Loucy (cell line): ENCODE measurements at regions not wholly inside any gene's neighbourhood (a gene's known extent, or its start where the extent isn't known, plus 50 kb on each side); places are given as distances from the start of the nearest gene placed in this dataset.

ENCODE experiments used
- EZH2phosphoT487 ChIP-seq: fragments of 200-600 bp; IDR thresholded peaks from 2 replicates; pipeline ENCODE4 v1.6.1; 2018; ENCODE audit warnings: antibody characterized with exemption, mild to moderate bottlenecking, moderate library complexity, borderline replicate concordance
- TF ChIP-seq, protein P1 (sequence below): fragments of 200-600 bp; sonication (generic); conservative IDR thresholded peaks from 2 replicates; pipeline ENCODE4 v1.5.1; 2014; ENCODE audit warnings: mild to moderate bottlenecking, antibody characterized with exemption, low read length

DNA sequence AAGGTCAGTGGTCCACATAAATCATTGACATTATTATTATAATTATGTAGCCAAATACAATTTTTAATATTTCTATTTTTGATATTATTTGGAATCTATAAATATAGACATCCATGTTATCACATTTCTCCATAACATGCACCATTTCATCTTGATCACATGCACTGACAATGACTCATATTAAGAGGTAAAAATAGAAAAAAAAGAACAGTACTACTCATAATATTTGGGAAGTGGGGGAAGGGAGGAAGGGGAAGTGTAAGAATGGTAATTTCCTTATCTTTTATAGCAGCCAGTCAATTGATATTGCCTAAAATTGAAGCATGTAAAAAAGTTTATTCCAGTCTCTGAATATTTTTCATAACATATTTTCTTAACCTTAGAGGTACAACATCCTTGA, 72.3 kb downstream of the ADM start:
- TF ChIP-seq, protein P1, sequence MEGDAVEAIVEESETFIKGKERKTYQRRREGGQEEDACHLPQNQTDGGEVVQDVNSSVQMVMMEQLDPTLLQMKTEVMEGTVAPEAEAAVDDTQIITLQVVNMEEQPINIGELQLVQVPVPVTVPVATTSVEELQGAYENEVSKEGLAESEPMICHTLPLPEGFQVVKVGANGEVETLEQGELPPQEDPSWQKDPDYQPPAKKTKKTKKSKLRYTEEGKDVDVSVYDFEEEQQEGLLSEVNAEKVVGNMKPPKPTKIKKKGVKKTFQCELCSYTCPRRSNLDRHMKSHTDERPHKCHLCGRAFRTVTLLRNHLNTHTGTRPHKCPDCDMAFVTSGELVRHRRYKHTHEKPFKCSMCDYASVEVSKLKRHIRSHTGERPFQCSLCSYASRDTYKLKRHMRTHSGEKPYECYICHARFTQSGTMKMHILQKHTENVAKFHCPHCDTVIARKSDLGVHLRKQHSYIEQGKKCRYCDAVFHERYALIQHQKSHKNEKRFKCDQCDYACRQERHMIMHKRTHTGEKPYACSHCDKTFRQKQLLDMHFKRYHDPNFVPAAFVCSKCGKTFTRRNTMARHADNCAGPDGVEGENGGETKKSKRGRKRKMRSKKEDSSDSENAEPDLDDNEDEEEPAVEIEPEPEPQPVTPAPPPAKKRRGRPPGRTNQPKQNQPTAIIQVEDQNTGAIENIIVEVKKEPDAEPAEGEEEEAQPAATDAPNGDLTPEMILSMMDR = no peak
- no peak for TF ChIP-seq EZH2phosphoT487
